Gastrocnemius medialis (tissue), 4 donors: ENCODE measurements at regions not wholly inside any gene's neighbourhood (a gene's known extent, or its start where the extent isn't known, plus 50 kb on each side); places are given as distances from the start of the nearest gene placed in this dataset.

Experiments used
- POLR2A ChIP-seq, 2 donors: fragments of 450-650 bp; IDR thresholded peaks; one replicate each; pipeline ENCODE4 v1.6.1; 2017; ENCODE audit warnings: antibody characterized with exemption in 2 of 2, mild to moderate bottlenecking in 2 of 2, moderate library complexity in 2 of 2
- TF ChIP-seq, protein P1 (sequence below), 5 experiments: fragments of 450-650 bp in 3 of 5; fragments of 200-600 bp in 2 of 5; sonication (generic) in 2 of 5; IDR thresholded peaks in 4 of 5; conservative IDR thresholded peaks in 1 of 5; 1 replicate in 4 of 5; 2 replicates in 1 of 5; pipeline ENCODE4 v1.5.1; 2016 to 2019; ENCODE audit warnings: antibody characterized with exemption in 5 of 5, mild to moderate bottlenecking in 3 of 5, moderate library complexity in 3 of 5

GRCh38 chr14:97350894-97351731 lies 553.9 kb downstream of the VRK1 start:
- TF ChIP-seq, protein P1, sequence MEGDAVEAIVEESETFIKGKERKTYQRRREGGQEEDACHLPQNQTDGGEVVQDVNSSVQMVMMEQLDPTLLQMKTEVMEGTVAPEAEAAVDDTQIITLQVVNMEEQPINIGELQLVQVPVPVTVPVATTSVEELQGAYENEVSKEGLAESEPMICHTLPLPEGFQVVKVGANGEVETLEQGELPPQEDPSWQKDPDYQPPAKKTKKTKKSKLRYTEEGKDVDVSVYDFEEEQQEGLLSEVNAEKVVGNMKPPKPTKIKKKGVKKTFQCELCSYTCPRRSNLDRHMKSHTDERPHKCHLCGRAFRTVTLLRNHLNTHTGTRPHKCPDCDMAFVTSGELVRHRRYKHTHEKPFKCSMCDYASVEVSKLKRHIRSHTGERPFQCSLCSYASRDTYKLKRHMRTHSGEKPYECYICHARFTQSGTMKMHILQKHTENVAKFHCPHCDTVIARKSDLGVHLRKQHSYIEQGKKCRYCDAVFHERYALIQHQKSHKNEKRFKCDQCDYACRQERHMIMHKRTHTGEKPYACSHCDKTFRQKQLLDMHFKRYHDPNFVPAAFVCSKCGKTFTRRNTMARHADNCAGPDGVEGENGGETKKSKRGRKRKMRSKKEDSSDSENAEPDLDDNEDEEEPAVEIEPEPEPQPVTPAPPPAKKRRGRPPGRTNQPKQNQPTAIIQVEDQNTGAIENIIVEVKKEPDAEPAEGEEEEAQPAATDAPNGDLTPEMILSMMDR (IDR thresholded peaks at IDR 0.05 in 4 of 5, conservative IDR thresholded peaks at IDR 0.05 in 1 of 5): no peak
- no peak for TF ChIP-seq POLR2A (IDR thresholded peaks at IDR 0.05)
